MM.1S (cell line): ENCODE measurements at regions not wholly inside any gene's neighbourhood (a gene's known extent, or its start where the extent isn't known, plus 50 kb on each side); places are given as distances from the start of the nearest gene placed in this dataset.

Experiments
- CTCF ChIP-seq: fragments of 300-600 bp; sonication (generic); IDR thresholded peaks from 2 replicates; pipeline ENCODE4 v1.5.1; 2016; ENCODE audit warnings: antibody characterized with exemption, low read length, mixed read lengths
- EZH2 ChIP-seq: fragments of 300-600 bp; sonication (generic); optimal IDR thresholded peaks from 2 replicates; pipeline ENCODE3; 2017; ENCODE audit warnings: low read depth, mild to moderate bottlenecking, antibody characterized with exemption, low read length, mixed read lengths

- TF ChIP-seq CTCF (no peak), EZH2 (no peak)
Measured at GRCh38 chr4:143819029-143819428, 86.3 kb downstream of the GYPE start.
